K562 (cell line): ENCODE measurements at regions not wholly inside any gene's neighbourhood (a gene's known extent, or its start where the extent isn't known, plus 50 kb on each side); places are given as distances from the start of the nearest gene placed in this dataset.

Experiments used
- ATAC-seq: fragments of 200-7000 bp; cut with Tn5 transposase; 3 replicates; pipeline ENCODE4 v1.9.1; 2020; ENCODE audit warnings: moderate library complexity
- BruUV-seq: library from RNA; stranded (reverse); fragments of 400-500 nt; replicated peaks from 2 replicates; lab custom pipeline; 2021; lab: Mats Ljungman, UMichigan
- CTCF ChIA-PET: fragments of 300-600 bp; formaldehyde crosslinking; extraction: SDS; loops from one replicate; lab custom pipeline; 2021; ENCODE audit warnings: low intra/inter-chr PET ratio; lab: Yijun Ruan, JAX
- POLR2A ChIA-PET: fragments of 300-600, 350-650 bp; sonication (Branson Sonifier 250); formaldehyde crosslinking; extraction: SDS; loops from one replicate; lab custom pipeline; 2021; ENCODE audit warnings: antibody characterized with exemption, inconsistent platforms; lab: Yijun Ruan, JAX
- DNase-seq, 4 experiments: peaks; one replicate each; pipeline versions ENCODE4 v3.0.0 to v3.0.0-alpha.2; 2011 to 2018; ENCODE audit warnings: low spot score in 3 of 4, mixed read lengths in 3 of 4; ENCODE audit errors: extremely low read depth in 1 of 4
- FAIRE-seq: peaks from 2 replicates; lab custom pipeline; 2011; peaks lifted over from hg19 to GRCh38; lab: Jason Lieb, UNC
- H2AFZ ChIP-seq: 2 replicates; pipeline ENCODE4 v1.6.0; 2011; ENCODE audit warnings: low read depth, low read length, control low read depth, inconsistent platforms
- H3K27ac ChIP-seq: fragments of 200-600 bp; 3 replicates; pipeline ENCODE4 v1.8.0; 2011; ENCODE audit warnings: low read depth, mild to moderate bottlenecking, control low read depth, inconsistent platforms, low read length, moderate library complexity, mixed read lengths; ENCODE audit errors: extremely low read depth
- H3K27me3 ChIP-seq, 2 experiments: fragments of 300-600 bp in 1 of 2; 2 replicates in 1 of 2; 3 replicates in 1 of 2; pipeline versions ENCODE4 v1.6.0 to v1.8.0; 2011; ENCODE audit warnings: inconsistent platforms in 2 of 2, low read length in 2 of 2, mild to moderate bottlenecking in 1 of 2, mixed read lengths in 1 of 2, moderate library complexity in 1 of 2; ENCODE audit not compliant: control insufficient read depth in 2 of 2, insufficient read depth in 2 of 2
- H3K36me3 ChIP-seq: fragments of 300-600 bp; 3 replicates; pipeline ENCODE4 v1.8.0; 2011; ENCODE audit warnings: mild to moderate bottlenecking, low read length, inconsistent platforms; ENCODE audit not compliant: control insufficient read depth, insufficient read depth
- H3K4me1 ChIP-seq, 2 experiments: fragments of 200-600 bp in 1 of 2; replicated peaks in 1 of 2; 2 replicates in 1 of 2; 3 replicates in 1 of 2; pipeline versions ENCODE4 v1.5.1 to v1.8.0; 2011; ENCODE audit warnings: inconsistent platforms in 2 of 2, low read length in 2 of 2, mild to moderate bottlenecking in 1 of 2, mixed read lengths in 1 of 2, moderate library complexity in 1 of 2; ENCODE audit not compliant: control insufficient read depth in 2 of 2, insufficient read depth in 2 of 2
- H3K4me2 ChIP-seq: 2 replicates; pipeline ENCODE4 v1.6.1; 2011; ENCODE audit warnings: low read length, control low read depth, inconsistent platforms, mixed read lengths; ENCODE audit not compliant: insufficient read depth
- H3K4me3 ChIP-seq: fragments of 200-600 bp; sonication (generic), shearing (Covaris generic); 2 replicates; pipeline ENCODE4 v1.5.1; 2016; ENCODE audit warnings: control low read depth, inconsistent platforms
- H3K79me2 ChIP-seq: fragments of 200-600 bp; 3 replicates; pipeline ENCODE4 v1.8.0; 2011; ENCODE audit warnings: low read length, inconsistent platforms; ENCODE audit not compliant: control insufficient read depth, insufficient read depth
- H3K9ac ChIP-seq, 2 experiments: 2 replicates each; pipeline versions ENCODE4 v1.6.0 to v1.6.1; 2011; ENCODE audit warnings: low read depth in 2 of 2, low read length in 2 of 2, control low read depth in 1 of 2, inconsistent platforms in 1 of 2, mild to moderate bottlenecking in 1 of 2, mixed read lengths in 1 of 2; ENCODE audit not compliant: insufficient read depth in 1 of 2
- H3K9me1 ChIP-seq: one replicate; pipeline ENCODE4 v1.6.0; 2011; ENCODE audit warnings: inconsistent platforms, mild to moderate bottlenecking, low read length, moderate library complexity; ENCODE audit not compliant: control insufficient read depth, insufficient read depth
- H3K9me3 ChIP-seq: replicated peaks from 2 replicates; pipeline ENCODE4 v1.5.1; 2011; ENCODE audit warnings: low read depth, low read length, inconsistent platforms; ENCODE audit not compliant: control insufficient read depth, insufficient read depth
- H4K20me1 ChIP-seq: replicated peaks from 2 replicates; pipeline ENCODE4 v1.6.1; 2011; ENCODE audit warnings: low read length, inconsistent platforms, mixed read lengths; ENCODE audit not compliant: control insufficient read depth, insufficient read depth
- BACH1 ChIP-seq: fragments of 200-800 bp; sonication (Bioruptor generic); IDR thresholded peaks from 2 replicates; pipeline ENCODE4 v1.6.1; 2016; ENCODE audit warnings: missing genetic modification characterization, missing compliant biosample characterization
- CBFB ChIP-seq: sonication (generic); formaldehyde crosslinking; IDR thresholded peaks from 2 replicates; pipeline ENCODE4 v1.4.0; 2020; ENCODE audit warnings: mild to moderate bottlenecking, missing genetic modification reagents
- CSDE1 ChIP-seq, 2 experiments: fragments of 450-650 bp; IDR thresholded peaks; 2 replicates each; pipeline ENCODE4 v1.6.1; 2016; ENCODE audit warnings: mild to moderate bottlenecking in 1 of 2
- CTBP1 ChIP-seq: fragments of 450-650 bp; IDR thresholded peaks from 2 replicates; pipeline ENCODE4 v1.6.1; 2016; ENCODE audit warnings: borderline replicate concordance
- DIDO1 ChIP-seq: fragments of 450-650 bp; IDR thresholded peaks from 2 replicates; pipeline ENCODE4 v1.6.1; 2016; ENCODE audit warnings: low read depth, missing biosample characterization, missing genetic modification characterization
- JUND ChIP-seq, 2 experiments: IDR thresholded peaks; 2 replicates in 1 of 2; 3 replicates in 1 of 2; pipeline ENCODE4 v1.6.1; 2011; ENCODE audit warnings: borderline replicate concordance in 2 of 2, low read depth in 2 of 2, low read length in 2 of 2, improper control_type of control experiment in 1 of 2, missing biosample characterization in 1 of 2, missing genetic modification characterization in 1 of 2, missing genetic modification reagents in 1 of 2
- KDM5B ChIP-seq: fragments of 200-600 bp; sonication (generic); IDR thresholded peaks from 2 replicates; pipeline ENCODE4 v1.6.1; 2012; ENCODE audit warnings: low read depth, mild to moderate bottlenecking, moderate library complexity, low read length, control low read depth, inconsistent platforms; ENCODE audit not compliant: insufficient replicate concordance
- MCM7 ChIP-seq, 2 experiments: fragments of 450-650 bp; IDR thresholded peaks; 2 replicates each; pipeline ENCODE4 v1.6.1; 2016 to 2018
- PTBP1 ChIP-seq: fragments of 200-400 bp; formaldehyde crosslinking; IDR thresholded peaks from 2 replicates; pipeline ENCODE4 v1.6.1; 2017; ENCODE audit warnings: low read depth, low read length
- RBM25 ChIP-seq: fragments of 200-400 bp; formaldehyde crosslinking; IDR thresholded peaks from 2 replicates; pipeline ENCODE4 v1.6.1; 2018; ENCODE audit warnings: low read length, low read depth, moderate library complexity; ENCODE audit not compliant: severe bottlenecking
- ZEB2 ChIP-seq: fragments of 450-650 bp; IDR thresholded peaks from 2 replicates; pipeline ENCODE4 v1.6.1; 2016
- ZNF696 ChIP-seq: fragments of 250-450 bp; sonication (Bioruptor Pico); conservative IDR thresholded peaks from 2 replicates; pipeline ENCODE4 v1.4.0; 2020; ENCODE audit warnings: mild to moderate bottlenecking, moderate library complexity
- WGBS: fragments of 100-300 bp; shearing (Covaris generic); methylation state at CpG from one replicate; pipeline ENCODE4 v1.1.6; 2016; ENCODE audit warnings: low coverage, mixed read lengths; ENCODE audit not compliant: insufficient coverage; ENCODE audit errors: missing lambda C conversion rate; 5-methylcytosine and 5-hydroxymethylcytosine counted together
- in situ Hi-C: fragments of 300-500 bp; cut with MboI; formaldehyde crosslinking; loops from 4 replicates; pipeline ENCODE4 v1.15.0; 2018; ENCODE audit warnings: inconsistent platforms, mixed read lengths
- intact Hi-C: fragments of 100-400 bp; cut with micrococcal nuclease; formaldehyde crosslinking; loops from 2 replicates; pipeline ENCODE4 v1.14.2; 2022
- TF ChIP-seq, protein P1 (sequence below): sonication (generic); formaldehyde crosslinking; IDR thresholded peaks from 2 replicates; pipeline ENCODE4 v1.8.1; 2023; ENCODE audit warnings: mild to moderate bottlenecking, missing genetic modification reagents
- TF ChIP-seq, protein P2 (sequence below): fragments of 450-650 bp; formaldehyde crosslinking; conservative IDR thresholded peaks from 2 replicates; pipeline ENCODE4 v1.4.0; 2022; ENCODE audit warnings: mild to moderate bottlenecking, missing genetic modification characterization

DNA sequence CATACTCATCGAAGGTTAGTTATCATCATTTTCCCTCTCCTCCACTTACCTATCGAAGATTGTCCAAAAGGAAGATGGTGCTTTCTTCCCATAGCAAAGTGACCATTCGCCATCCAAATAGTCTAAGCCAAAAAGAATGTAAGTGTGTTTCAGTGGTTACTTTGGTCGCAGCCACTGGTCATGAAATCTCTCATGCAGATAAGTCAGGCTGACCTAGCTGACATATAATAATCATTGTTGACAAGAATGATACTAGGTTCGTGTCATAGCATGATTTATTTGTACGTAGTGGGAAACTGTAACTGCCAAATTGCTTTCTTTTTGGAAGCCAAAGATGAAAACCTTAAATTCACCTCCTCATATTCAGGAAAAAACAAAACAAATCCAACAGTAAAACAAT is 89.6 kb upstream of the PMAIP1 start:
- peaks cover 0 to 6% of the 10 kb centered on the region in 2 experiments; a peak in 2 of 5 replicates for H3K27me3 ChIP-seq
- H3K9ac ChIP-seq, result no peak overlapping the region
- FAIRE-seq (no peak), DNase-seq (no peak), ATAC-seq (no peak)
- no peaks in the 10 kb centered on the region for H3K79me2 ChIP-seq
- no peak overlapping the region for H2AFZ ChIP-seq
- 0% methylated on average over 6 of the region's 6 CpGs for WGBS
- H3K4me3 ChIP-seq, result no peak overlapping the region
- intact Hi-C loops (no loop called here), in situ Hi-C loops (loop anchor here (10.0 kb wide), 1 partner anchor 175 kb away; no protein-coding TSS in a partner anchor)
- H4K20me1 ChIP-seq, result no peaks in the 10 kb centered on the region
- TF ChIP-seq RBM25 (no peak), MCM7 (IDR thresholded peaks at IDR 0.05) (no peak), CTBP1 (no peak), ZNF696 (CRISPR knock-in tag) (no peak), KDM5B (no peak), ZEB2 (no peak), PTBP1 (no peak), JUND (IDR thresholded peaks at IDR 0.05; ENCODE audit: borderline replicate concordance, low read depth, low read length) (no peak), JUND (tag; IDR thresholded peaks at IDR 0.05; ENCODE audit: borderline replicate concordance, low read depth, low read length) (no peak), CSDE1 (IDR thresholded peaks at IDR 0.05) (no peak), DIDO1 (tag) (no peak), BACH1 (no peak), CBFB (no peak)
- TF ChIP-seq, protein P1, sequence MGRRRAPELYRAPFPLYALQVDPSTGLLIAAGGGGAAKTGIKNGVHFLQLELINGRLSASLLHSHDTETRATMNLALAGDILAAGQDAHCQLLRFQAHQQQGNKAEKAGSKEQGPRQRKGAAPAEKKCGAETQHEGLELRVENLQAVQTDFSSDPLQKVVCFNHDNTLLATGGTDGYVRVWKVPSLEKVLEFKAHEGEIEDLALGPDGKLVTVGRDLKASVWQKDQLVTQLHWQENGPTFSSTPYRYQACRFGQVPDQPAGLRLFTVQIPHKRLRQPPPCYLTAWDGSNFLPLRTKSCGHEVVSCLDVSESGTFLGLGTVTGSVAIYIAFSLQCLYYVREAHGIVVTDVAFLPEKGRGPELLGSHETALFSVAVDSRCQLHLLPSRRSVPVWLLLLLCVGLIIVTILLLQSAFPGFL (CRISPR knock-in tag), result no peak
- TF ChIP-seq, protein P2, sequence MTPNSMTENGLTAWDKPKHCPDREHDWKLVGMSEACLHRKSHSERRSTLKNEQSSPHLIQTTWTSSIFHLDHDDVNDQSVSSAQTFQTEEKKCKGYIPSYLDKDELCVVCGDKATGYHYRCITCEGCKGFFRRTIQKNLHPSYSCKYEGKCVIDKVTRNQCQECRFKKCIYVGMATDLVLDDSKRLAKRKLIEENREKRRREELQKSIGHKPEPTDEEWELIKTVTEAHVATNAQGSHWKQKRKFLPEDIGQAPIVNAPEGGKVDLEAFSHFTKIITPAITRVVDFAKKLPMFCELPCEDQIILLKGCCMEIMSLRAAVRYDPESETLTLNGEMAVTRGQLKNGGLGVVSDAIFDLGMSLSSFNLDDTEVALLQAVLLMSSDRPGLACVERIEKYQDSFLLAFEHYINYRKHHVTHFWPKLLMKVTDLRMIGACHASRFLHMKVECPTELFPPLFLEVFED, result no peak
- no peaks in the 10 kb centered on the region for H3K4me1 ChIP-seq
- H3K36me3 ChIP-seq, result no peaks in the 10 kb centered on the region
- no TSS peak for BruUV-seq
- H3K9me3 ChIP-seq, result no peaks in the 10 kb centered on the region
- H3K4me2 ChIP-seq, result no peak overlapping the region
- no peaks in the 10 kb centered on the region for H3K9me1 ChIP-seq
- H3K27ac ChIP-seq, result no peak overlapping the region
- POLR2A ChIA-PET, result no interaction called here
- CTCF ChIA-PET, result no interaction called here
